Astrocyte (in vitro differentiated cells and primary cell): ENCODE measurements at regions not wholly inside any gene's neighbourhood (a gene's known extent, or its start where the extent isn't known, plus 50 kb on each side); places are given as distances from the start of the nearest gene placed in this dataset.

Experiments
- DNase-seq: peaks from one replicate; pipeline ENCODE4 v3.0.0-alpha.2; 2010; ENCODE audit warnings: low read depth
- FAIRE-seq: peaks from 2 replicates; lab custom pipeline; 2011; peaks lifted over from hg19 to GRCh38; lab: Jason Lieb, UNC
- H2AFZ ChIP-seq: 2 replicates; pipeline ENCODE4 v1.6.0; 2012; ENCODE audit warnings: low read depth, low read length, inconsistent platforms
- H3K27ac ChIP-seq: 2 replicates; pipeline ENCODE4 v1.5.1; 2011; ENCODE audit warnings: low read depth, low read length, inconsistent platforms
- H3K27me3 ChIP-seq: 2 replicates; pipeline ENCODE4 v1.6.0; 2011; ENCODE audit warnings: low read length, inconsistent platforms; ENCODE audit not compliant: insufficient read depth
- H3K36me3 ChIP-seq: 2 replicates; pipeline ENCODE4 v1.5.1; 2011; ENCODE audit warnings: low read length, inconsistent platforms; ENCODE audit not compliant: insufficient read depth
- H3K4me1 ChIP-seq: 2 replicates; pipeline ENCODE4 v1.5.1; 2011; ENCODE audit warnings: low read length, inconsistent platforms; ENCODE audit not compliant: insufficient read depth
- H3K4me2 ChIP-seq: 2 replicates; pipeline ENCODE4 v1.6.0; 2012; ENCODE audit warnings: low read length, inconsistent platforms
- H3K4me3 ChIP-seq: 2 replicates; pipeline ENCODE4 v1.5.1; 2011; ENCODE audit warnings: low read depth, mild to moderate bottlenecking, low read length, inconsistent platforms; ENCODE audit not compliant: insufficient read depth
- H3K79me2 ChIP-seq: 2 replicates; pipeline ENCODE4 v1.6.0; 2012; ENCODE audit warnings: mild to moderate bottlenecking, low read length, inconsistent platforms; ENCODE audit not compliant: insufficient read depth
- H3K9ac ChIP-seq: 2 replicates; pipeline ENCODE4 v1.6.0; 2012; ENCODE audit warnings: mild to moderate bottlenecking, low read length, inconsistent platforms
- H3K9me3 ChIP-seq: 2 replicates; pipeline ENCODE4 v1.5.1; 2012; ENCODE audit warnings: low read depth, mild to moderate bottlenecking, low read length, inconsistent platforms; ENCODE audit not compliant: insufficient read depth
- H4K20me1 ChIP-seq: 2 replicates; pipeline ENCODE4 v1.6.0; 2012; ENCODE audit warnings: low read length, inconsistent platforms; ENCODE audit not compliant: insufficient read depth
- H3K27ac Mint-ChIP-seq: one replicate; pipeline ENCODE4 v1.8.0; 2021; ENCODE audit warnings: mild to moderate bottlenecking, mixed read lengths; ENCODE audit not compliant: unreplicated experiment
- H3K27me3 Mint-ChIP-seq: one replicate; pipeline ENCODE4 v1.8.0; 2021; ENCODE audit warnings: low read depth, mixed read lengths; ENCODE audit not compliant: unreplicated experiment
- H3K36me3 Mint-ChIP-seq: one replicate; pipeline ENCODE4 v1.8.0; 2021; ENCODE audit warnings: low read depth, mixed read lengths; ENCODE audit not compliant: unreplicated experiment
- H3K4me1 Mint-ChIP-seq: one replicate; pipeline ENCODE4 v1.8.0; 2021; ENCODE audit warnings: low read depth, mixed read lengths; ENCODE audit not compliant: unreplicated experiment
- H3K4me3 Mint-ChIP-seq: one replicate; pipeline ENCODE4 v1.8.0; 2021; ENCODE audit warnings: mild to moderate bottlenecking, moderate library complexity, mixed read lengths; ENCODE audit not compliant: unreplicated experiment
- H3K9me3 Mint-ChIP-seq: one replicate; pipeline ENCODE4 v1.8.0; 2021; ENCODE audit warnings: mild to moderate bottlenecking, mixed read lengths; ENCODE audit not compliant: unreplicated experiment
- CTCF ChIP-seq: IDR thresholded peaks from 2 replicates; pipeline ENCODE4 v1.5.1; 2011; ENCODE audit warnings: low read depth, mild to moderate bottlenecking, inconsistent platforms, low read length, moderate library complexity; ENCODE audit not compliant: insufficient read depth
- EZH2 ChIP-seq: IDR thresholded peaks from 2 replicates; pipeline ENCODE4 v1.6.1; 2012; ENCODE audit warnings: mild to moderate bottlenecking, low read length, inconsistent platforms; ENCODE audit not compliant: insufficient read depth

DNA sequence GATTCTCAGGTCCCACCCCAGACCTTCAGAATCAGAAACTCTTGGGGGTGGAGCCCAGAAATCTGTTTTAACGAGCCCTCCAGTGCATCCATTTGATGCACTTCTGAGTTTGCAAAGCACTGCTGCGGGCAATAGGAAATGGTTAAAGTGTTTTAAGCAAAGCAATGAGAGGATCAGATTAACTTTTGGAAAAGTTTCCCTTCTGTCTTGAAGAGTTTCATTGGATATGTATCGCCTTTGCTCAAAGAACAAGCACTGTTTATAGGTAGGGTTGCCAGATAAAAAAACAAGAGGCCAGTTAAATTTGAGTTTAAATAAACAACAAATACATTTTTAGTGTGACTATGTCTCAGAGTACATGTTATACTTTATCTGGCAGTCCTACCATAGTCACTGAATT lies 226.0 kb downstream of the BMP7 start:
- Mint-ChIP-seq H3K9me3 (peaks cover 8% of the 10 kb centered on the region), H3K36me3 (no peaks in the 10 kb centered on the region), H3K4me3 (no peak overlapping the region), H3K27ac (no peak overlapping the region), H3K27me3 (peaks cover 16% of the 10 kb centered on the region), H3K4me1 (no peaks in the 10 kb centered on the region)
- Histone ChIP-seq H3K36me3 (no peaks in the 10 kb centered on the region), H3K79me2 (no peaks in the 10 kb centered on the region), H3K9me3 (no peaks in the 10 kb centered on the region), H3K27me3 (peaks cover 4% of the 10 kb centered on the region), H3K4me1 (peaks cover 5% of the 10 kb centered on the region), H2AFZ (no peak overlapping the region), H3K27ac (no peak overlapping the region), H4K20me1 (no peaks in the 10 kb centered on the region), H3K4me2 (no peak overlapping the region), H3K9ac (no peak overlapping the region), H3K4me3 (no peak overlapping the region)
- no peak for FAIRE-seq
- TF ChIP-seq EZH2 (no peak), CTCF (no peak)
- no peak for DNase-seq

- peaks cover 18% of the 10 kb centered on the region for H3K27me3 Mint-ChIP-seq
- no peak for FAIRE-seq
- H3K4me2 ChIP-seq: no peak overlapping the region
Observed at GRCh38 chr20:57040924-57041323, 225.5 kb downstream of the BMP7 start.

More at GRCh38 chr20:57040924-57041323, 225.5 kb downstream of the BMP7 start:
- no peaks in the 10 kb centered on the region for H3K79me2 ChIP-seq
- Mint-ChIP-seq H3K36me3 (no peaks in the 10 kb centered on the region), H3K27ac (no peak overlapping the region), H3K4me3 (no peak overlapping the region), H3K4me1 (no peaks in the 10 kb centered on the region), H3K9me3 (peaks cover 6% of the 10 kb centered on the region)
- H2AFZ ChIP-seq: no peak overlapping the region
- H3K4me1 ChIP-seq: peaks cover 5% of the 10 kb centered on the region
- TF ChIP-seq CTCF (no peak), EZH2 (no peak)
- peaks cover 3% of the 10 kb centered on the region for H3K27me3 ChIP-seq
- no peak overlapping the region for H3K4me3 ChIP-seq
- no peaks in the 10 kb centered on the region for H3K9me3 ChIP-seq
- no peak for DNase-seq
- no peak overlapping the region for H3K9ac ChIP-seq
- no peaks in the 10 kb centered on the region for H4K20me1 ChIP-seq
- no peaks in the 10 kb centered on the region for H3K36me3 ChIP-seq
- H3K27ac ChIP-seq: no peak overlapping the region
